ENCODE measurements at regions not wholly inside any gene's neighbourhood (a gene's known extent, or its start where the extent isn't known, plus 50 kb on each side); places are given as distances from the start of the nearest gene placed in this dataset.

DNA sequence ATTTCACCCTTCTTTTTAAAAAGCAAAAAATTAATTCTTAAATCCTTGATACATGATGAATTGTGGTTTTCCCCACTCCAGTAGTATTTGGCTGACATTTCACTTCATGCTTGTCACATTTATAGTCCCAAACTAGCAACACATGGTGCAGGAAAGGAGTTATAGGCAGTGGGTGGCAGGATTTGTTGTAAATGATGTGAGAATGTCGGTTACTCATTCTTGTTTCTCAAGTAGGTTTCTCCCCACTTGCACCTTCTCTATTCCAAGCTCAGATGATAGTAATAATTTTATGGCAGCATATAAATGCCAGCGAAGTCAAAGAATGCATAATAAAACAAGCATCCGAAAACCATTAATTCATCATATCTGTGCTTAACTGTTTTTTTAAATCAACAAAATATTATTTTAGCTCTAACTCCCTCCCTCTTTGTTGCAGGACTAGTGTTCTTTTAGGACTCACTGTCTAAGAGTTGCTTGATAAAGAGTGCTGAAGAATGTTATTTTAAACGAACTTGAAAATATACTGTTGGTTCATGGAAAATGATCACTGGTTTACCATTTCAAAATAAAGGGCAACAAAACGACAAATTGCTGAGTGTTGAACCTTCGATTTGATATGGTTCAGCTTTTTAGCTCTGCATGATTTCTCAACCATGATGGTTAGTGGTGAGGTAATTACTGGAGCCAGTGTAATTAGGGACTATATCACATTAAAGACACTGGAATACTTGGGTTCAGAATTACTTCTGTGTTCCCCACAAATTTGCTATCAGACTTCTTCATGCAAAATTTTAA is 88.1 kb upstream of the ADAMTSL1 start:
- no peak for TF ChIP-seq CTCF (IDR thresholded peaks at IDR 0.05)
- no peak for TF ChIP-seq EZH2 (IDR thresholded peaks at IDR 0.05; ENCODE audit: borderline replicate concordance, insufficient read depth, low read depth, low read length, poor library complexity, severe bottlenecking)

Measured in B cell (primary cell).